Left ventricle myocardium inferior (tissue), 1 donor: ENCODE measurements at regions not wholly inside any gene's neighbourhood (a gene's known extent, or its start where the extent isn't known, plus 50 kb on each side); places are given as distances from the start of the nearest gene placed in this dataset.

Source experiments
- DNase-seq: peaks from one replicate; pipeline ENCODE4 v3.0.0-alpha.2; 2020
- H3K27ac ChIP-seq: fragments of 200-600 bp; replicated peaks from 2 replicates; pipeline ENCODE4 v1.8.0; 2021
- H3K27me3 ChIP-seq: fragments of 200-600 bp; 2 replicates; pipeline ENCODE4 v1.8.0; 2021; ENCODE audit warnings: low read depth
- H3K36me3 ChIP-seq: fragments of 200-600 bp; 2 replicates; pipeline ENCODE4 v1.8.0; 2021
- H3K4me1 ChIP-seq: fragments of 200-600 bp; 2 replicates; pipeline ENCODE4 v1.8.0; 2021
- H3K4me3 ChIP-seq: fragments of 200-600 bp; 2 replicates; pipeline ENCODE4 v1.8.0; 2021; ENCODE audit warnings: mild to moderate bottlenecking, moderate library complexity
- H3K9me3 ChIP-seq: fragments of 200-600 bp; replicated peaks from 2 replicates; pipeline ENCODE4 v1.8.0; 2021
- CTCF ChIP-seq: fragments of 200-600 bp; IDR thresholded peaks from 2 replicates; pipeline ENCODE4 v1.8.0; 2021; ENCODE audit warnings: antibody characterized with exemption, mild to moderate bottlenecking, borderline replicate concordance
- intact Hi-C: fragments of 100-400 bp; cut with micrococcal nuclease; formaldehyde crosslinking; loops from one replicate; pipeline ENCODE4 v1.11.0; 2022
- donor health status: DM: no; HTN: yes; CAD: no; lungs with severe emphysema.

GRCh38 chr4:11546391-11547175 lies 117.9 kb upstream of the HS3ST1 start:
- Histone ChIP-seq H3K27me3 (no peaks in the 10 kb centered on the region), H3K4me3 (no peak overlapping the region), H3K9me3 (no peaks in the 10 kb centered on the region), H3K4me1 (peaks cover 9% of the 10 kb centered on the region), H3K27ac (no peak overlapping the region), H3K36me3 (no peaks in the 10 kb centered on the region)
- no peak for TF ChIP-seq CTCF
- intact Hi-C loops: no loop called here
- no peak for DNase-seq

GRCh38 chr4:11545651-11546050 lies 117.0 kb upstream of the HS3ST1 start:
- H3K9me3 ChIP-seq: no peaks in the 10 kb centered on the region
- peaks cover 9% of the 10 kb centered on the region for H3K4me1 ChIP-seq
- H3K27me3 ChIP-seq: no peaks in the 10 kb centered on the region
- H3K27ac ChIP-seq: no peak overlapping the region
- DNase-seq: no peak
- intact Hi-C loops: no loop called here
- no peaks in the 10 kb centered on the region for H3K36me3 ChIP-seq
- TF ChIP-seq CTCF: no peak
- no peak overlapping the region for H3K4me3 ChIP-seq

GRCh38 chr4:11544211-11544610 lies 115.5 kb upstream of the HS3ST1 start:
- Histone ChIP-seq H3K4me3 (no peak overlapping the region), H3K27ac (no peak overlapping the region), H3K4me1 (peaks cover 9% of the 10 kb centered on the region), H3K27me3 (no peaks in the 10 kb centered on the region), H3K36me3 (no peaks in the 10 kb centered on the region), H3K9me3 (no peaks in the 10 kb centered on the region)
- no peak for TF ChIP-seq CTCF
- intact Hi-C loops: no loop called here
- DNase-seq: no peak

GRCh38 chr4:11543706-11544105 lies 115.0 kb upstream of the HS3ST1 start:
- H3K36me3 ChIP-seq: no peaks in the 10 kb centered on the region
- intact Hi-C loops: no loop called here
- H3K4me3 ChIP-seq: no peak overlapping the region
- DNase-seq: no peak
- H3K27me3 ChIP-seq: no peaks in the 10 kb centered on the region
- peaks cover 9% of the 10 kb centered on the region for H3K4me1 ChIP-seq
- H3K27ac ChIP-seq: no peak overlapping the region
- no peaks in the 10 kb centered on the region for H3K9me3 ChIP-seq
- no peak for TF ChIP-seq CTCF

GRCh38 chr4:11542952-11543351 lies 114.3 kb upstream of the HS3ST1 start:
- intact Hi-C loops: no loop called here

More at GRCh38 chr4:11542952-11543351, 114.3 kb upstream of the HS3ST1 start:
- Histone ChIP-seq H3K36me3 (no peaks in the 10 kb centered on the region), H3K4me1 (peaks cover 9% of the 10 kb centered on the region), H3K27ac (no peak overlapping the region), H3K27me3 (no peaks in the 10 kb centered on the region), H3K9me3 (no peaks in the 10 kb centered on the region), H3K4me3 (no peak overlapping the region)
- DNase-seq: no peak
- TF ChIP-seq CTCF: no peak
